ENCODE measurements at regions not wholly inside any gene's neighbourhood (a gene's known extent, or its start where the extent isn't known, plus 50 kb on each side); places are given as distances from the start of the nearest gene placed in this dataset.
"Not testable (repeated sequence)": the region's sequence is repeated elsewhere in the genome, so short reads cannot be mapped to it uniquely, and the experiment has no call there.

DNA sequence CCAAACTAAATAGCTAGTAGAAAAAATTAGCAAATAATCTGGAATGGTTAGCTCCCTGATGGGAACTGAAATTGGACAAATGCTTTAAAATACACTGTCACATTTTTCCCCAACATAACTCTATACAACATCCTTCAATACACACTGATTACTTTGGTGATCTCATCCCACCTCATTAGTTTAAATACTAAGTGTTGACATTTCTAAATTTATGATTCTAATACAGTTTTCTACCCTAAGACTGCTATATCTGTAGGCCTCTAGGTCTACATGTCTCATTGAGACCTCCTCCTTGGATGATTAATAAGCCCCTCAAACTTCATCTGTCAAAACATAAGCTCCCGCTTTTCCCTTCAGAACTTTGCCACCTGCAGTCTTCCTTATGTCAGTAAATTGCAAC, 80.7 kb upstream of the SLITRK5 start:
- TF ChIP-seq, protein P1, sequence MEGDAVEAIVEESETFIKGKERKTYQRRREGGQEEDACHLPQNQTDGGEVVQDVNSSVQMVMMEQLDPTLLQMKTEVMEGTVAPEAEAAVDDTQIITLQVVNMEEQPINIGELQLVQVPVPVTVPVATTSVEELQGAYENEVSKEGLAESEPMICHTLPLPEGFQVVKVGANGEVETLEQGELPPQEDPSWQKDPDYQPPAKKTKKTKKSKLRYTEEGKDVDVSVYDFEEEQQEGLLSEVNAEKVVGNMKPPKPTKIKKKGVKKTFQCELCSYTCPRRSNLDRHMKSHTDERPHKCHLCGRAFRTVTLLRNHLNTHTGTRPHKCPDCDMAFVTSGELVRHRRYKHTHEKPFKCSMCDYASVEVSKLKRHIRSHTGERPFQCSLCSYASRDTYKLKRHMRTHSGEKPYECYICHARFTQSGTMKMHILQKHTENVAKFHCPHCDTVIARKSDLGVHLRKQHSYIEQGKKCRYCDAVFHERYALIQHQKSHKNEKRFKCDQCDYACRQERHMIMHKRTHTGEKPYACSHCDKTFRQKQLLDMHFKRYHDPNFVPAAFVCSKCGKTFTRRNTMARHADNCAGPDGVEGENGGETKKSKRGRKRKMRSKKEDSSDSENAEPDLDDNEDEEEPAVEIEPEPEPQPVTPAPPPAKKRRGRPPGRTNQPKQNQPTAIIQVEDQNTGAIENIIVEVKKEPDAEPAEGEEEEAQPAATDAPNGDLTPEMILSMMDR (conservative IDR thresholded peaks at IDR 0.05): no peak
- no peak overlapping the region for H3K18ac ChIP-seq (ENCODE audit: insufficient read length, low read depth, low read length)
- no peaks in the 10 kb centered on the region for H3K9me3 ChIP-seq (ENCODE audit: control insufficient read depth, low read depth, low read length)
- no peaks in the 10 kb centered on the region for H3K79me2 ChIP-seq (ENCODE audit: insufficient read depth, low read length)
- no peaks in the 10 kb centered on the region for H3K36me3 Mint-ChIP-seq (ENCODE audit: insufficient read depth in 1 of 3, low read depth in 3 of 3)
- no peak overlapping the region for H2BK20ac ChIP-seq (ENCODE audit: low read depth, low read length, poor library complexity, severe bottlenecking)
- H2BK5ac ChIP-seq (ENCODE audit: insufficient read length, low read length): no peak overlapping the region
- H3K27ac Mint-ChIP-seq: no peak overlapping the region
- no peak overlapping the region for H2BK120ac ChIP-seq (ENCODE audit: low read depth, low read length, poor library complexity, severe bottlenecking)
- no peak overlapping the region for H4K8ac ChIP-seq (replicated peaks; ENCODE audit: insufficient read length, low read depth, low read length)
- H3T11ph ChIP-seq (ENCODE audit: low read length): no peak overlapping the region
- no peaks in the 10 kb centered on the region for H3K4me1 ChIP-seq (ENCODE audit: insufficient read depth, low read length)
- H4K5ac ChIP-seq (ENCODE audit: insufficient read length, low read depth, low read length): no peak overlapping the region
- H2BK12ac ChIP-seq (ENCODE audit: insufficient read length, low read depth, low read length): no peak overlapping the region
- no peak overlapping the region for H3K4me3 Mint-ChIP-seq
- no peak overlapping the region for H3K23ac ChIP-seq (ENCODE audit: insufficient read length, low read depth, low read length)
- H3K23me2 ChIP-seq (ENCODE audit: insufficient read length, low read depth, low read length, poor library complexity, severe bottlenecking): no peaks in the 10 kb centered on the region
- no peak overlapping the region for H3K4ac ChIP-seq (ENCODE audit: low read depth, low read length)
- H3K79me1 ChIP-seq (ENCODE audit: insufficient read depth, low read depth, low read length, poor library complexity, severe bottlenecking): no peaks in the 10 kb centered on the region
- H2AFZ ChIP-seq (ENCODE audit: low read length): no peak overlapping the region
- H3K14ac ChIP-seq (ENCODE audit: insufficient read depth, low read length): no peak overlapping the region
- no peak overlapping the region for H4K91ac ChIP-seq (ENCODE audit: insufficient read length, low read depth, low read length)
- H3K4me2 ChIP-seq (ENCODE audit: insufficient read depth, insufficient read length, low read length): no peak overlapping the region
- H2AK5ac ChIP-seq (ENCODE audit: insufficient read length, low read length): no peak overlapping the region
- DNase-seq: no peak
- no peaks in the 10 kb centered on the region for H4K20me1 ChIP-seq (ENCODE audit: control insufficient read depth, insufficient read depth, insufficient read length)
- no peaks in the 10 kb centered on the region for H3K27me3 Mint-ChIP-seq (ENCODE audit: low read depth)
- H3K27ac ChIP-seq (ENCODE audit: insufficient read length, low read depth, low read length): no peak overlapping the region
- no CpG with 5 or more reads among the region's 1 CpG for WGBS (ENCODE audit: extremely low coverage, insufficient read length, low lambda C conversion rate)
- no peak overlapping the region for H3K9ac ChIP-seq (ENCODE audit: extremely low read depth, insufficient read length, low read length)
- no peak overlapping the region for H3K56ac ChIP-seq (ENCODE audit: insufficient read length, low read depth, low read length)
- H3K9me3 Mint-ChIP-seq: no peaks in the 10 kb centered on the region; a peak in 2 of 5 replicates
- H3K4me1 Mint-ChIP-seq: no peaks in the 10 kb centered on the region
- no peak overlapping the region for H2BK15ac ChIP-seq (ENCODE audit: low read depth, low read length)
- H3K27me3 ChIP-seq (ENCODE audit: insufficient read depth, low read length): no peaks in the 10 kb centered on the region

DNA sequence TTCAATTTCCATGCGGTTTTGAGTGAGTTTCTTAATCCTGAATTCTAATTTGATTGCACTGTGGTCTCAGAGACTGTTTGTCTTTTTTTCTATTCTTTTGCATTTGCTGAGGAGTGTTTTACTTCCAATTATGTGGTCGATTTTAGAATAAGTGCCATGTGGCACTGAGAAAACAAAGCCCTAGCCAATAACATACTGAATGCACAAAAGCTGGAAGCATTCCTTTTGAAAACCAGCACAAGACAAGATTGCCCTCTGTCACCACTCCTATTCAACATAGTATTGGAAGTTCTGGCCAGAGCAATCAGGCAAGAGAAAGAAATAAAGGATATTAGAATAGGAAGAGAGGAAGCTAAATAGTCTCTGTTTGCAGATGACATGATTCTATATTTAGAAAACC, 66.7 kb upstream of the SLITRK5 start:
- not testable (repeated sequence) for H3T11ph ChIP-seq (ENCODE audit: low read length); H3K79me1 ChIP-seq (ENCODE audit: insufficient read depth, low read depth, low read length, poor library complexity, severe bottlenecking); H4K5ac ChIP-seq (ENCODE audit: insufficient read length, low read depth, low read length); H3K9ac ChIP-seq (ENCODE audit: extremely low read depth, insufficient read length, low read length); H3K36me3 Mint-ChIP-seq (ENCODE audit: insufficient read depth in 1 of 3, low read depth in 3 of 3); H4K20me1 ChIP-seq (ENCODE audit: control insufficient read depth, insufficient read depth, insufficient read length); H2AK5ac ChIP-seq (ENCODE audit: insufficient read length, low read length); H4K8ac ChIP-seq (replicated peaks; ENCODE audit: insufficient read length, low read depth, low read length); H3K14ac ChIP-seq (ENCODE audit: insufficient read depth, low read length); H3K27me3 ChIP-seq (ENCODE audit: insufficient read depth, low read length); H3K27ac ChIP-seq (ENCODE audit: insufficient read length, low read depth, low read length); H3K27ac Mint-ChIP-seq; H2BK120ac ChIP-seq (ENCODE audit: low read depth, low read length, poor library complexity, severe bottlenecking); H3K27me3 Mint-ChIP-seq (ENCODE audit: low read depth); H3K4me1 ChIP-seq (ENCODE audit: insufficient read depth, low read length); H3K9me3 Mint-ChIP-seq; H2AFZ ChIP-seq (ENCODE audit: low read length); H3K23me2 ChIP-seq (ENCODE audit: insufficient read length, low read depth, low read length, poor library complexity, severe bottlenecking); H3K9me3 ChIP-seq (ENCODE audit: control insufficient read depth, low read depth, low read length); H3K18ac ChIP-seq (ENCODE audit: insufficient read length, low read depth, low read length); H2BK20ac ChIP-seq (ENCODE audit: low read depth, low read length, poor library complexity, severe bottlenecking); H4K91ac ChIP-seq (ENCODE audit: insufficient read length, low read depth, low read length); H3K4me2 ChIP-seq (ENCODE audit: insufficient read depth, insufficient read length, low read length); DNase-seq; H3K4me3 Mint-ChIP-seq; H2BK5ac ChIP-seq (ENCODE audit: insufficient read length, low read length); H3K56ac ChIP-seq (ENCODE audit: insufficient read length, low read depth, low read length); H2BK12ac ChIP-seq (ENCODE audit: insufficient read length, low read depth, low read length); H2BK15ac ChIP-seq (ENCODE audit: low read depth, low read length); H3K23ac ChIP-seq (ENCODE audit: insufficient read length, low read depth, low read length); H3K4me1 Mint-ChIP-seq; H3K4ac ChIP-seq (ENCODE audit: low read depth, low read length); H3K79me2 ChIP-seq (ENCODE audit: insufficient read depth, low read length)
- WGBS (ENCODE audit: extremely low coverage, insufficient read length, low lambda C conversion rate): no CpG with 5 or more reads among the region's 2 CpGs

Measured in H9 (cell line).